ENCODE measurements at regions not wholly inside any gene's neighbourhood (a gene's known extent, or its start where the extent isn't known, plus 50 kb on each side); places are given as distances from the start of the nearest gene placed in this dataset.
"Not testable (repeated sequence)": the region's sequence is repeated elsewhere in the genome, so short reads cannot be mapped to it uniquely, and the experiment has no call there.

DNA sequence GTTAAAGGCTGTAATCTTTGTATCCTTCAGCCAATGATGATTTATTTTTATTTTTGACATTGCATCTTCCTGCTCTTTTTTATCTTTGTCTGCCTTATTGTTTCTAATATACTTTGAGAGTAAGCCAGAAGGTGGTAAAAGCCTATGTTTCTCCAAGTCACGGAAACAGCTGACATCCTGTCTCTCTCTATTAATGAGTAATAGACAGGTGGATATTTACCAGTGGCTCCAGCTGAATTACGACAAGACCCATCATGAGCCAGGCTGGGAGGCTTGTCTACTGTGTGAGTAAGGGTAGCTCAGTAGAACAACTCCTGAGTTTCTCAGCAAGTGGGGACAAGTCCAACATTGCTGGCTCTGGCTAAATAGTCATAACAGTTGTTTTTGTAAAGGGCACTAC is 166.6 kb downstream of the NDFIP2 start:
- FAIRE-seq: no peak

GRCh38 chr13:79646880-79647279 is 165.9 kb downstream of the NDFIP2 start:
- no peak for FAIRE-seq

- no peak for FAIRE-seq
Observed at GRCh38 chr13:79645569-79645968, 164.6 kb downstream of the NDFIP2 start.

GRCh38 chr13:79642596-79642995 is 161.6 kb downstream of the NDFIP2 start:
- FAIRE-seq: no peak

GRCh38 chr13:79637133-79637763 is 156.3 kb downstream of the NDFIP2 start:
- FAIRE-seq: no peak

DNA sequence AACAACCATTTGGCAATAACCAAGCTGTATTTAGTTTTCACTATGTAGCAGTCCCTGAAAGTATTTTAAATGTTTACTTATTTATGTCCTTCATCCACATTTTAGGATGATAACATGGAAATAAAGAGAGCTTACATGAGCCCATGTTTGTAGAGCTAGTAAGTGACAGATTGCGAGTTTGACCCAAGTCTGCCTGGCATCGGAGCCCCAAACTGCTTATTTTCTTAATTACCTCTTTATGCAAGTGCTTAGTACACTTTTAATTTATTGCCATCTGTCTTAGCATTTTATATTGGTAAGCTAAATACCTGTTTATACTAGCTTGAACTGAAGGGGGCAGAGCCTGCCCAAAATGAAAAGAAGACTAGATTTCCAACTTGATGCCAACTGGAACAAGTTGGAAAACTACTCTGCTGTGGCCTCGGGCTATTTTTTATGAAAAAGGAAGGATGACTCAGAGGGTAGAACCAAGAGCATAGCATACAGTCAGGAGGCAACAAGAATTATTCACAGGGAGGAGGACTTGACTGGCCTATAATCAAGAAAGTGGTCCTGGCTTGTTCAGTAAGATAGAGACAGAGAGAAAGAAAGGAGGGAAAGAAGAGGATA is 150.2 kb downstream of the NDFIP2 start:
- no peak for FAIRE-seq

- FAIRE-seq: no peak
Observed at GRCh38 chr13:79628463-79628862, 147.5 kb downstream of the NDFIP2 start.

GRCh38 chr13:79626924-79627323 is 146.0 kb downstream of the NDFIP2 start:
- FAIRE-seq: no peak

GRCh38 chr13:79625517-79625916 is 144.6 kb downstream of the NDFIP2 start:
- no peak for FAIRE-seq

DNA sequence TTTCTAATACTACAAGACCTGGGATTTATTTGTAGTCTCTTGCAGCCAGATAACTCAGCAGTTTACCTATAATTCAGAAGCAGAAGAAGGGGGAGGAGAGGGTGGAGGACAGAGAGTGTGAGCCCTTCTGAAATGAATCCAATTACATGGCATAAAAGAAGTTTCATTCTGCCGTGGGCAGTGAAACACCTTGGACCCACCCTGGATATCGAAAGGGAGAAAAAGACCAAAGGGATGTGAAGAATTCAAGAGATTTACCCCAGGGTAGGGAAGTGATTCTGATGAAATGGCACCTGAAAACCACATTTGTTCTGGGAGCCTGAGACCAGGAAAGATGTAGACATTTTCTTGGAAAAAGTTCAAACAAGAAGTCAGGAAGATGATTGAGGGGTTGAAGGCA is 140.9 kb downstream of the NDFIP2 start:
- FAIRE-seq: no peak

DNA sequence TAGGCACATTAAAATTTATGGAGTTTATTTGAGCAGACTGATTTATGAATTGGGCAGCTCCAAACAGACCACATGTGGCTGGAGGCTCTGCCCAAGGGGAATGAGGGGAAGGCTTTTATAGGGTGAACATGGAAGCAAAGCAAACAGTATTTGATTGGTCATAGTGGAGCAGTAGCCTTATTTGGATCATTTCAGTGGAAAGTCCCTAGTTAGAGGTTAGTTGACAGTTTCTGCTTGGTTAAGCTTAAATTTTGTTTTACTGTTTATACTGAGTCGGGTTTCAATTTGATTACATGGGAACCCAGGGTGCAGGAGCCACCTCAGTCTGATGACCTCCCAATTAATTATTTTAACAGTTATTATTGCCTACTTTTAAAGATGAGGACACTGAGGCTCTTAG is 140.5 kb downstream of the NDFIP2 start:
- no peak for FAIRE-seq

DNA sequence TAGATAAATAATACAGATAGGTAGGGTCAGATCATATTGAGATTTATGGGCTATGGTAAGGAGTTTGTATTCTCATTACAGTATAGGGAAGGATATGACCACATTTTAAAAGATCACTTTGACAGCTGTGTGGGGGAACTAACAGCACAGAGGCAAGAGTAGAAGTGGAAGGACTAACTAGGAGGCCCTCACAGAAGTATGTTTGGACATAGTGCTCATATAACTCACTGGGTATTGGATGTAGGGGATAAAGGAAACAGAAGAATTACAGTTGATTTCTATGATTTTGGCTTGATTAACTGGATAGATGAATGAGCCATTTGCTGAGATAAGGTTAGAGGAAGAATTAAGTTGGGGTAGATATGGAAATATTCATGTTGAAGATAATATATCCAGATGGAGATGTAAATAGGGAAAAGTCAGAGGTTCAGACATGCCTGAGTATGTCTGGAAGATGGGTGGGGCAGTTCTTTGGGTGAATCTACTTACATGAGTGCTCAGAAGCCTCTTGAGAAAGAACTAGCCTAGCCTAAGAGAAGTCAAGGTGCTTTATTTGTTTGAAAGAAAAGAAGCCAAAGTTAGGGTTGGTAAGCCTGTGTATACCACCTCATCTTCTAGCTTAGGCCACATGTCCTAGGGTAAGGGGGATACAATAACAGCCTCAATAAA is 133.4 kb downstream of the NDFIP2 start:
- FAIRE-seq: no peak

DNA sequence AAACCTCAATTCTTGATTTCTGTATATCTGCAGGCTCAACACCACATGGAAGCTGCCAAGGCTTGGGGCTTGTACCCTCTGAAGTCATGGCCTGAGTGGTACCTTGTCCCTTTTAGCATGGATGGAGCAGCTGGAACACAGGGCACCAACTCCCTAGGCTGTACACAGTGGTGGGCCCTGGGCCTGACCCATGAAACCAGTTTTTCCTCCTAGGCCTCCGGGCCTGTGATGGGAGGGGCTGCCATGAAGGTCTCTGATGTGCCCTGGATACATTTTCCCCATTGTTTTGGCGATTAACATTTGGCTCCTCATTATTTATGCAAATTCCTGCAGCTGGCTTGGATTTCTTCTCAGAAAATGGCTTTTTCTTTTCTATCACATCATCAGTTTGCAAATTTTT is 131.6 kb downstream of the NDFIP2 start:
- FAIRE-seq: no peak

DNA sequence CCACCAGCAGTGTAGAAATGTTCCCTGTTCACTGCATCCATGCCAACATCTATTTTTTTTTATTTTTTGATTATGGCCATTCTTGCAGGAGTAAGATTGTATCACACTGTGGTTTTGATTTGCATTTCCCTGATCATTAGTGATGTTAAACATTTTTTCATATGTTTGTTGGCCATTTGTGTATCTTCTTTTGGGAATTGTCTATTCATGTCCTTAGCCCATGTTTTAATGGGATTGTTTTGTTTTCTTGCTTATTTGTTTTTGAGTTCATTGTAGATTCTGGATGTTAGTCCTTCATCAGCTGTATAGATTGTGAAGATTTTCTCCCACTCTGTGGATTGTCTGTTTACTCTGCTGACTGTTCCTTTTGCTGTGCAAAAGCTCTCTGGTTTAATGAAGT is 126.9 kb downstream of the NDFIP2 start:
- FAIRE-seq: not testable (repeated sequence)
